ENCODE measurements at regions not wholly inside any gene's neighbourhood (a gene's known extent, or its start where the extent isn't known, plus 50 kb on each side); places are given as distances from the start of the nearest gene placed in this dataset.

DNA sequence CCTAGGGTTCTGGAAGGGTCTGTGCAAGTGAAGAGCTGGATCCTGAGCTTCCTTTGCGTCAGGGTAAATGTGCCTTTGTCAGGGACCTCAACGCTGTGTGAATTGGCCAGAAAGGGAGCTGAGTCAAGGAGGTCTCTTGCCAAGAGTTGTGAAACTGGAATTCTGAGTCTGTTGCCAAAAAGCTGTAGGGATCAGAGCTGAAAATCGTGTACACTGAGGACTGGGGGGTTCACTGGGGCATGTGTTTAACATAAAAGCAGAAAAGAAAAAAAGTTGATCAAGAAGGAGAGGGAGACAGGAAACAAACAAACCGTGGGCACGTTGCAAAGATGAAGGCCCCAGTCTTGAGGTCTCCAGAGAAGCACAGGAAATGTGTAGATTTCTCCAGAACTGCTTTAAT lies 1081.5 kb downstream of the VRK1 start:
- no peak for TF ChIP-seq CTCF (IDR thresholded peaks at IDR 0.05)
- peak in 1 of 3 donors; percentile 20 for TF ChIP-seq POLR2AphosphoS5 (IDR thresholded peaks at IDR 0.05)

Measured in breast epithelium (tissue), 3 donors.